D341Med (cell line): ENCODE measurements at regions not wholly inside any gene's neighbourhood (a gene's known extent, or its start where the extent isn't known, plus 50 kb on each side); places are given as distances from the start of the nearest gene placed in this dataset.
"Not testable (repeated sequence)": the region's sequence is repeated elsewhere in the genome, so short reads cannot be mapped to it uniquely, and the experiment has no call there.

Experiments used
- DNase-seq: peaks from one replicate; pipeline ENCODE4 v3.0.0; 2012; ENCODE audit warnings: low spot score

DNA sequence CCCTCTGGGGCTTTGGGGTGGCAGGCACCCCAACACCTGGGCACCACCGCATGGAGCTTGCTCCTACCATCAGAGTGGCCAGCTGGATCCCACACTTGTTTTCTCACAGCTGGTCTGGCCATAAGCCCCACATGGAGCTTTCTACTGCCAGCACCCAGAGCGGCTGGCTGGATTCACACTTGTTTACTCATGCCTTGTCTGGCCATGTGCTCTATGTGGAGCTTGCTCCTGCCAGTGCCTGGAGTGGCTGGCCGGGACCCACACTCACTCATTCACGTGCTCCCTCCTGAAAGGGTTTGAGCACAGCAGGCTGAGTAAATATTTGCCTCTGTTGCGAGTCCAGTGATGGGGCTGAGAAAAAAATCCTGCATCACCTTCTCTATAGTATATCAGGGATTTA lies 487.0 kb downstream of the CD109 start:
- DNase-seq: no peak

DNA sequence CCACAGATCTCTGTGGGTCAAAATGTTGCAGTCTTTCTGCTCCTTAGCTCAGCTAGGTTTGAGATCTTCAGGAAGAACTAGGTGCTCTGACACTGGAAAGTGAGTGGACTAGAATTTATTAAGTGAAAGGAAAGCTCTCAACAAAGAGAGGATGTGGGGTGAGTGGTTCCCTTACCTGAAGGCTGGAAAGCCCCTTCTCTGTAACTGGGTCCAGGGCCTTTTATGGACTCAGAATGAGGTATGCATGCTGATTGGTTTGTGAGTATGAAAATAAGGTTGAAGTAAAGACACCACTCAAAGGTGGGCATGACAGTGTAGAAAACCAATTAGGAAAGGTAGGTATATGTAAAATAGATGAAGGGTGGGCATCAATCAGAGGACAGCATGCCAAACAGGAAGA lies 485.5 kb downstream of the CD109 start:
- DNase-seq: no peak

- DNase-seq: no peak
Observed at GRCh38 chr6:74177506-74177905, 481.5 kb downstream of the CD109 start.

GRCh38 chr6:74170550-74170949 lies 474.5 kb downstream of the CD109 start:
- DNase-seq: not testable (repeated sequence)

DNA sequence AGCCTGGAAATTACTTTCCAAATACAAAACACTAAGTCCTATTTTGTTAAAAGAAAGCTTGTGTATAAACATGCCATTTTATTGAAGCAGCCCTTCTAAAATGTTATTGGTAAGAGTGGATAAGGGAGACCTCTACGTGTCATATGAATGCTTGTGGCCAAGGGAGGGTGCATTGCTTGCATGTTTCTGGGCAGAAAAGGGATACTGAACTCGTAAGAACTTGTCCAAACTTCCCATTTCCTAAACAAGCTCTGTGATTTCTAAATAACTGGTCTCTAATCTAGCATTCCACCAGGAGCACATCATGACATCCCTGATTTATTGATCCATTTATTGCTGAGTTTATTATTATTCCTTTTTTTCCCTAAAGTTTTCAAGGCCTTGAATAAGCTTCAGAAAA lies 474.1 kb downstream of the CD109 start:
- DNase-seq: no peak

GRCh38 chr6:74167976-74168375 lies 472.0 kb downstream of the CD109 start:
- no peak for DNase-seq

DNA sequence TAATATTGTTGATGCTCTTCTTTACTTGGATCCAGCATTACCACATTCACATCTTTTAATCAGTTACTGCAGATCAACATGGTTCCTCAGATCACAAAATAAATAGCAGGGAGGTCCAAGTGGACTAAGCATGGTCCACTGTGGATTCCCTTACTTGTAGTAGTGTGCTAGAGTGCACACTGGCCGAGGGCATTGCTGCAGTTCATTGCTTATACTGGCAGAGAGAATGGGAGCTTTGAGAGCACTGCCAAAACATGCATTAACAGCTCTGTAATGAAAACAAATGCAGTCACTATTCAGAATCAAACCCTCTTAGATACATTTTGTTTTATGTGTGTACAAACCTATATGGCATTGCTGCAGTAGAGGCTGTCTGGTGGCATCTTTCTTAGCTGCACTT lies 471.5 kb downstream of the CD109 start:
- DNase-seq: no peak

DNA sequence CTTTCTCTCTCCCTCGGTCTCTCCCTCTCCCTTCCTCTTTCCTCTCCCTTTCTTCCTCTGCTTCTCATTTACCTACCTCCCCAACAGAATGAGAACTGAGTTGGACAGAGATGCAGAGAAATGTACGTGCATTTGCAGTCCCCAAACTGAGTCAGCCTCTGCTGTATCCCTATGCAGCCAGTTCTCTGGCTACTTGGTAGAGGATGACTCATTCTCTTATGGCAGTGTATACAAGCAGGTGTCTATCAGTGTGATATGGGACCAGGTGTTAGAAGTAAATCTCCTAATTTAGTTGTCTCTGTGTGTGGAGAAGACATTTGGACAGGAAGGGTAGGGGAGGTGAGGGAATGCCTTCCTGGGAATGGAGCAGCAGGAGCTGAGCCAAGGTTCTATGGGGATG lies 470.8 kb downstream of the CD109 start:
- DNase-seq: no peak

DNA sequence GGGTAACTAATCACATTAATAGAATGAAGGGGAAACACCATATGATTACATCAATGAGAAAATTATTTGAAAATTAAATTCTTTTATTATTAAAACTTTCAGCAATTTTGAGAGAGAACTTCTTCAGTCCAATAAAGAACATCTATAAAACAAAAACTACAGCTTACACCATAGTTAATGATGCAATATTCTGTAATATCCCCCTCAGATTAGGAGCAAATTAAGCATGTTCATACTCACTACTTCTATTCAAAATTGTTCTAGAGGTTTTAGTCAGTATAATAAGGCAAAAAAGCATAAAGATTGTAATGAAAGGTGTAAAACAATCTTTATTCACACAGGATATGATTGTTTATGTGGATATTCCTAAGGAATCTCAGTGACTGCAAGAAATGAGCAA lies 465.4 kb downstream of the CD109 start:
- no peak for DNase-seq

- DNase-seq: no peak
Observed at GRCh38 chr6:74152096-74152675, 456.2 kb downstream of the CD109 start.

DNA sequence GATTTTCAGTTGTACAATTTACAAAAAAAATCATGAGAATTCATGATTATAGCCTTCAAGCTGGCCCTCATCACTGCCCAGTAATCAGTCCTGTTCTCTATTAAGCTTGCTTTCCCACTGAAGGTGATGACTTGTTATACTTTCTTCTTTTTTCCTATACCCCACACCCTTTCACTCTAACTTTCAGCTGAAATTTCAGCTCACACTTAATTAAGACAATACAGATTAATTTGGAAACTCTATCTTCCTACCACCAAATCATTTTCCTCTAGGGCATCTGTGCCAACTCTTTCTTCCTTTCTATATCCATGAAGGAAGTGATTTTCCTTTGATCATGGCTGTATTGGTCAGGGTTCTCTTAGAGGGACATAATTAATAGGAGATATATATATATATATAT lies 449.9 kb downstream of the CD109 start:
- DNase-seq: no peak

DNA sequence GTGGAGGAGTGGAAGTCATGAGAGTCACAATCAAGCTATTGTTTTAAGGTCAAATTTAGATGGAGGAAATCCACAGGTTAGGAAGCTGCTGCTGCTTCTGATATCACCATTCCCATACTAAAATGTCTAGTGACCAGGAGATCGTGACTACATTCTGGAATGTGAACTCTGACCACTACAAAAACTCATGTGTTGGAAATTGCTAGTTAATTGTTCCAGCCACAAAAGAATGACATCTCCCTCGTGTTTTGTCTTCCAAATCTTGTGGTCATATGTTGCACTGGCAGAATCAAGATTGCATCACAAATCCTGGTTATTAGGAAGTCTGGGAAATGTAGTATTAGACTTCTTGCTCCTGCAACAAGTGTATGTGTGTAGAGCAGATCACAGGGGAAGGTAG lies 441.9 kb downstream of the CD109 start:
- DNase-seq: no peak

DNA sequence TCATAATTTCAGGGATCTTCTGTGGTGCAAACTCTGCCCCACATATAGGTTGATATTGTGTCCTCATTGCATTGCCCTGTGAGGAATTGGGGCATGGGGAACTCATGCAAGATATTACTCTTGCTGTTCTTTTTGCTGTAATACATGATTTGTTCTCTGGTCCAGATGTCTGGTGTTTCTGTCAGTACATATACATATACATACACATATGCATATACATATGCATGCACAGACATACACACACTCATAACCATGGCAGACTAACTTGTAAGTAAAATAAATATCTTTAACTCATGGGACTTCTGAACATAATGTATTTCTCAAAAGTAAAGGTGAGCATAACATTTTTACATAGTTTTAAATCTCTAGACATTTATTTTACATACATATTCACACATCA lies 438.3 kb downstream of the CD109 start:
- DNase-seq: no peak

- DNase-seq: no peak
Observed at GRCh38 chr6:74133073-74133472, 437.1 kb downstream of the CD109 start.

GRCh38 chr6:74130641-74131040 lies 434.6 kb downstream of the CD109 start:
- no peak for DNase-seq

- no peak for DNase-seq
Observed at GRCh38 chr6:74128536-74128935, 432.5 kb downstream of the CD109 start.

GRCh38 chr6:74117113-74117512 lies 421.1 kb downstream of the CD109 start:
- no peak for DNase-seq

DNA sequence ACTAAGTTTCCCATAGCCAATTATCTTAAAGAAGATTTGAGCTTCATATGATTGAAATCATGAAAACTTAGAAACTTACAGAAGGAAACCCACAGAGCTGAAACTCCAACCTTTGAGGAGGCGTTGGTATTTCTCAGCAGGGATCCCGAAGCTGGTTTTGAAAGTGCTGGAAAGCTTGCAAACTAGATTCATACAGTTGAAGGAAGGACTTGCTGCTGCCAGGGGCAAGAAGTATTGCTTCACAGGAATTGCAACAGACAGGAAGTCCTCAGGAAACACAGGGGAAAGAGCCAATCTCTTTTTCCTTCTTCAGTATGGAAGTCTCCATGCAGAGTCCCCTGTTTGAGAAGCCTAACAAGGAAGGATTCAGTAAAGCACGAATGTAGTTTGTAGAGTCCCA lies 419.7 kb downstream of the CD109 start:
- DNase-seq: no peak

GRCh38 chr6:74114428-74114827 lies 418.4 kb downstream of the CD109 start:
- DNase-seq: no peak

- no peak for DNase-seq
Observed at GRCh38 chr6:74113901-74114300, 417.9 kb downstream of the CD109 start.

GRCh38 chr6:74103417-74103816 lies 407.4 kb downstream of the CD109 start:
- DNase-seq: no peak

GRCh38 chr6:74100719-74101287 lies 404.8 kb downstream of the CD109 start:
- no peak for DNase-seq

- no peak for DNase-seq
Observed at GRCh38 chr6:74096329-74096728, 400.3 kb downstream of the CD109 start.

DNA sequence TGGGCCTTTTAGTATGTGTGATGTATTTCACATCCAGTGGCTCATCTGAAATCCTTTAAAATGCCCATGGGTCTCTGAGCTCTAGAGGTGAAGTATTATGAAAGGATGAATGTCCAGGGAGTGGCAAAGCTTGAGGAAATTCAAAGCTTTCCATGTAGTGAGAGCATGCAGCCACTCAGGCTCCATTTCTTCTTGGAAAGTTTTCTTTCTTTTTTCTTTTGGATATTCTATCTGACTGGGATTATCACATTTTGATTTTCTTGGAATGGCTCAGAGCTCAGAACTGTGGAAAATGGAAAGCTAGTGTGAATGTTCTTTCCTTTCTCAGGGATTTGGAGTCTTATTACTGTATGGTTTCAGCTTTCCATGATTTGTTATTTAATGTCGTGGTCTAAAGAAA lies 397.4 kb downstream of the CD109 start:
- no peak for DNase-seq

DNA sequence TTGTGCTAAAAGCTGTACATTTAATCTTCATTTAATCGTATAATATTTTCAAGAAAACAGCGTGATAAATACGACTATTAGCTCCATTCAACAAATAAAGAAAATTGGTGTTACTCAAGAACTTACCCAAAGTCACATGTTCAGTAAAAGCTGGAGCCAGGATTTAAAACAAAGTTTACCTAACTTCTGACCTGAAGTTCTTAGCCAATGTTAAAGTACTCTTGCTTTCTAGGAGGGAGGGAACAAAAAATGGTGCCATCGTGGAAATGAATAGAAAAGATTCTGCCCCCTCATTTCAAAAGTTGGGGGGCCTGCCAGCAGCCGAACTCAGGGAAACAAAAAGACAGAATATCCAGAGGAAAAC lies 395.8 kb downstream of the CD109 start:
- no peak for DNase-seq
